22Rv1 (cell line): ENCODE measurements at regions not wholly inside any gene's neighbourhood (a gene's known extent, or its start where the extent isn't known, plus 50 kb on each side); places are given as distances from the start of the nearest gene placed in this dataset.

ENCODE experiments used
- CTCF ChIP-seq: fragments of 450-650 bp; IDR thresholded peaks from 2 replicates; pipeline ENCODE4 v1.5.1; 2017; ENCODE audit warnings: mild to moderate bottlenecking
- ZFX ChIP-seq: fragments of 450-650 bp; IDR thresholded peaks from 2 replicates; pipeline ENCODE4 v1.6.1; 2017; ENCODE audit warnings: antibody characterized with exemption, borderline replicate concordance

GRCh38 chr2:19226386-19226785 is 132.0 kb downstream of the OSR1 start:
- TF ChIP-seq CTCF (no peak), ZFX (no peak)
